Endodermal cell (in vitro differentiated cells): ENCODE measurements at regions not wholly inside any gene's neighbourhood (a gene's known extent, or its start where the extent isn't known, plus 50 kb on each side); places are given as distances from the start of the nearest gene placed in this dataset.

ENCODE experiments used
- DNase-seq: peaks from one replicate; pipeline ENCODE4 v3.0.0-alpha.2; 2017
- H3K27ac ChIP-seq: 2 replicates; pipeline ENCODE4 v1.5.1; 2013; ENCODE audit warnings: mild to moderate bottlenecking, low read depth, low read length, moderate library complexity
- H3K27me3 ChIP-seq: 2 replicates; pipeline ENCODE4 v1.6.1; 2013; ENCODE audit warnings: mild to moderate bottlenecking, low read length, moderate library complexity; ENCODE audit not compliant: insufficient read depth, control insufficient read depth, poor library complexity, severe bottlenecking
- H3K36me3 ChIP-seq: 2 replicates; pipeline ENCODE4 v1.7.0; 2013; ENCODE audit warnings: mild to moderate bottlenecking, low read length, moderate library complexity; ENCODE audit not compliant: control insufficient read depth, insufficient read depth
- H3K4me1 ChIP-seq: one replicate; pipeline ENCODE4 v1.7.0; 2013; ENCODE audit warnings: low read length; ENCODE audit not compliant: control insufficient read depth, insufficient read depth
- H3K4me3 ChIP-seq: 2 replicates; pipeline ENCODE4 v1.5.1; 2013; ENCODE audit warnings: mild to moderate bottlenecking, low read length, moderate library complexity
- H3K9ac ChIP-seq: 2 replicates; pipeline ENCODE4 v1.6.1; 2013; ENCODE audit warnings: mild to moderate bottlenecking, low read length, moderate library complexity; ENCODE audit not compliant: poor library complexity, severe bottlenecking; ENCODE audit errors: extremely low read depth
- H3K9me3 ChIP-seq: 2 replicates; pipeline ENCODE4 v1.6.1; 2013; ENCODE audit warnings: mild to moderate bottlenecking, low read length, moderate library complexity; ENCODE audit not compliant: control insufficient read depth
- H3K27ac Mint-ChIP-seq: 2 replicates; pipeline ENCODE4 v1.8.0; 2020; ENCODE audit warnings: mixed read lengths
- H3K27me3 Mint-ChIP-seq: 2 replicates; pipeline ENCODE4 v1.8.0; 2021; ENCODE audit warnings: mild to moderate bottlenecking, mixed read lengths; ENCODE audit not compliant: insufficient read depth
- H3K36me3 Mint-ChIP-seq: 2 replicates; pipeline ENCODE4 v1.8.0; 2020; ENCODE audit warnings: low read depth, mixed read lengths
- H3K4me1 Mint-ChIP-seq: 2 replicates; pipeline ENCODE4 v1.8.0; 2020; ENCODE audit warnings: mixed read lengths
- H3K4me3 Mint-ChIP-seq: 2 replicates; pipeline ENCODE4 v1.8.0; 2020; ENCODE audit warnings: mild to moderate bottlenecking, moderate library complexity, mixed read lengths
- H3K9me3 Mint-ChIP-seq: 2 replicates; pipeline ENCODE4 v1.8.0; 2020; ENCODE audit warnings: mild to moderate bottlenecking, mixed read lengths
- CTCF ChIP-seq: fragments of 200-600 bp; sonication (generic); conservative IDR thresholded peaks from 2 replicates; pipeline ENCODE4 v1.5.0; 2021; ENCODE audit warnings: antibody characterized with exemption, mild to moderate bottlenecking
- WGBS, 2 experiments: methylation state at CpG; one replicate each; pipeline versions ENCODE4 v1.1.5 to v1.1.7; 2013; ENCODE audit warnings: missing lambda C conversion rate in 2 of 2, mixed read lengths in 1 of 2; ENCODE audit not compliant: insufficient coverage in 1 of 2, insufficient read length in 1 of 2; 5-methylcytosine and 5-hydroxymethylcytosine counted together

GRCh38 chr22:33188326-33188725 lies 130.1 kb upstream of the SYN3 start:
- Histone ChIP-seq H3K27ac (no peak overlapping the region), H3K9me3 (no peaks in the 10 kb centered on the region), H3K27me3 (no peaks in the 10 kb centered on the region), H3K9ac (no peak overlapping the region), H3K36me3 (no peaks in the 10 kb centered on the region), H3K4me1 (no peaks in the 10 kb centered on the region), H3K4me3 (no peak overlapping the region)
- Mint-ChIP-seq H3K9me3 (no peaks in the 10 kb centered on the region), H3K4me1 (peaks cover 8% of the 10 kb centered on the region), H3K4me3 (no peak overlapping the region), H3K36me3 (no peaks in the 10 kb centered on the region), H3K27ac (no peak overlapping the region), H3K27me3 (peaks cover 5% of the 10 kb centered on the region)
- WGBS, 2 experiments = 73% methylated on average over 2 of the region's 2 CpGs; no CpG with 5 or more reads in 1 of the 2 experiments
- DNase-seq = no peak
- TF ChIP-seq CTCF = no peak

DNA sequence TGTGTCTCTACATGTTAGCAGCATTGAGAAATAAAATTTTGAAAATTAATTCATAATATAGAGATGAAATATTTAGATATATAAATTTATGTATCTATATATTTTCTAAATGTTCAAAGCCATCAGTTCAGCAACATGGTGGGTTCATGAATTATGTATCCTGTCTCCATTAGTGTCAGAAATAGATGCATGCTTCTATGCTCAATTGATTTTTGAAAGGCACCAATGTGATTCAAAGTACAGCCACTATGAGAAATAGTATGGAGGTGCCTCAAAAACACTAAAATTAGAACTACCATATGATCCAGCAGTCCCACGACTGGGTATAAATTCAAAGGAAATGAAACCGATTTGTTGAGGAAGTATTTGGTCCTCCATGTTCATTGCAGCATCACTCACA lies 128.6 kb upstream of the SYN3 start:
- no peak for DNase-seq
- Histone ChIP-seq H3K27ac (no peak overlapping the region), H3K4me1 (no peaks in the 10 kb centered on the region), H3K27me3 (no peaks in the 10 kb centered on the region), H3K9ac (no peak overlapping the region), H3K36me3 (no peaks in the 10 kb centered on the region), H3K4me3 (no peak overlapping the region), H3K9me3 (peaks cover 7% of the 10 kb centered on the region)
- no peak overlapping the region for H3K27ac Mint-ChIP-seq
- H3K9me3 Mint-ChIP-seq = peaks cover 7% of the 10 kb centered on the region
- peaks cover 5% of the 10 kb centered on the region for H3K27me3 Mint-ChIP-seq
- peaks cover 8% of the 10 kb centered on the region for H3K4me1 Mint-ChIP-seq
- H3K4me3 Mint-ChIP-seq = no peak overlapping the region
- TF ChIP-seq CTCF = no peak
- no peaks in the 10 kb centered on the region for H3K36me3 Mint-ChIP-seq
- 92% methylated on average over 2 of the region's 2 CpGs; no CpG with 5 or more reads in 1 of the 2 experiments for WGBS, 2 experiments

- DNase-seq = no peak
- peaks cover 5% of the 10 kb centered on the region for H3K4me1 Mint-ChIP-seq
- Histone ChIP-seq H3K9me3 (peaks cover 7% of the 10 kb centered on the region), H3K27ac (no peak overlapping the region), H3K36me3 (no peaks in the 10 kb centered on the region), H3K9ac (no peak overlapping the region), H3K4me3 (no peak overlapping the region), H3K27me3 (no peaks in the 10 kb centered on the region), H3K4me1 (no peaks in the 10 kb centered on the region)
- H3K36me3 Mint-ChIP-seq = no peaks in the 10 kb centered on the region
- H3K9me3 Mint-ChIP-seq = peaks cover 21% of the 10 kb centered on the region
- peaks cover 8% of the 10 kb centered on the region for H3K27me3 Mint-ChIP-seq
- no peak overlapping the region for H3K4me3 Mint-ChIP-seq
- WGBS, 2 experiments = 92 to 98% methylated on average over 3 to 4 of the region's 4 CpGs
- TF ChIP-seq CTCF = no peak
- no peak overlapping the region for H3K27ac Mint-ChIP-seq
Observed at GRCh38 chr22:33180356-33180755, 122.2 kb upstream of the SYN3 start.
